ENCODE measurements at regions not wholly inside any gene's neighbourhood (a gene's known extent, or its start where the extent isn't known, plus 50 kb on each side); places are given as distances from the start of the nearest gene placed in this dataset.

DNA sequence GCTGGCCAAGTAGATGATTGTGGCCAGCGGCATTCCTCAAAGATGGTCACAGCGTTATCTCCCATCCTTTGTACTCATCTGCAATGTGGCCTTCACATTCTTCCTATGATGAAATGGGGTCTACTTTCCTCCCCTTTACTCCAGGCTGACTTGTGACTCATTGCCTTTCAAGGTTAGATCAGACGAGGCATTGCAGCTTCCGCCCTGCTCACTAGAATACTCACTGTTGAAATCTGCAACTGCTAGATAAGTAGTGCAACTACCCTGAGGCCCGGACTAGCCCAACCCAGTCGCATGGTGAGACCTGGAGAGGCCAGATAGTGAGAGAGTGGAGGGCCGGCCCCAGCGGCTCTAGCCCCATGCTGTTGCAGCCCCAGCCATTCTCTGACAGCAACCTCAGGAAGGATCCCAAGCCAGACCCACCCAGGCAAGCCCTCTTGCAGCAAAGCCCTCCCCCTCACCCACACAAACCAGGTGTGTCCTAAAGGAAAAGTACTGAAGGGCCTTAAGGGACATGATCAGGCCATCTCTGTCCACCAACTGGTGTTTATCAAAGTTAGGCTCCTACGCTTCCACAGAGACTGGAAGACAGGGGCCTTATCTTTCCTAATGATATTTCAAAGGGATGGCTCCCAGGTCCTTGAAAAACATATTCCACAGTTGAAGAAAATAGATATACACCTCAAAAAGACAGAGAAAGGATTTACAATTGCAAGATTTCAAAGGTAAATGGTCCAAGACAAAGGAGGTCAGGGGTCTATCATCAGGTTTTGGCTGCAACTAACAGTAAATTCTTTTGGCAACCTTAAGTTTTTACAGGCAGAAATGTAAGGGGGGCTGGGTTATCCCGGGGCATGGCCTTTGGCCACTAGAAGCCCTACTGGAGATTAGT is 107.2 kb upstream of the TRIM24 start:
- intact Hi-C loops (cut with DNase I), result no loop called here
- TF ChIP-seq, protein P1, sequence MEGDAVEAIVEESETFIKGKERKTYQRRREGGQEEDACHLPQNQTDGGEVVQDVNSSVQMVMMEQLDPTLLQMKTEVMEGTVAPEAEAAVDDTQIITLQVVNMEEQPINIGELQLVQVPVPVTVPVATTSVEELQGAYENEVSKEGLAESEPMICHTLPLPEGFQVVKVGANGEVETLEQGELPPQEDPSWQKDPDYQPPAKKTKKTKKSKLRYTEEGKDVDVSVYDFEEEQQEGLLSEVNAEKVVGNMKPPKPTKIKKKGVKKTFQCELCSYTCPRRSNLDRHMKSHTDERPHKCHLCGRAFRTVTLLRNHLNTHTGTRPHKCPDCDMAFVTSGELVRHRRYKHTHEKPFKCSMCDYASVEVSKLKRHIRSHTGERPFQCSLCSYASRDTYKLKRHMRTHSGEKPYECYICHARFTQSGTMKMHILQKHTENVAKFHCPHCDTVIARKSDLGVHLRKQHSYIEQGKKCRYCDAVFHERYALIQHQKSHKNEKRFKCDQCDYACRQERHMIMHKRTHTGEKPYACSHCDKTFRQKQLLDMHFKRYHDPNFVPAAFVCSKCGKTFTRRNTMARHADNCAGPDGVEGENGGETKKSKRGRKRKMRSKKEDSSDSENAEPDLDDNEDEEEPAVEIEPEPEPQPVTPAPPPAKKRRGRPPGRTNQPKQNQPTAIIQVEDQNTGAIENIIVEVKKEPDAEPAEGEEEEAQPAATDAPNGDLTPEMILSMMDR (IDR thresholded peaks at IDR 0.05), result no peak
- 90% methylated on average over 10 of the region's 10 CpGs for WGBS, 3 donors

DNA sequence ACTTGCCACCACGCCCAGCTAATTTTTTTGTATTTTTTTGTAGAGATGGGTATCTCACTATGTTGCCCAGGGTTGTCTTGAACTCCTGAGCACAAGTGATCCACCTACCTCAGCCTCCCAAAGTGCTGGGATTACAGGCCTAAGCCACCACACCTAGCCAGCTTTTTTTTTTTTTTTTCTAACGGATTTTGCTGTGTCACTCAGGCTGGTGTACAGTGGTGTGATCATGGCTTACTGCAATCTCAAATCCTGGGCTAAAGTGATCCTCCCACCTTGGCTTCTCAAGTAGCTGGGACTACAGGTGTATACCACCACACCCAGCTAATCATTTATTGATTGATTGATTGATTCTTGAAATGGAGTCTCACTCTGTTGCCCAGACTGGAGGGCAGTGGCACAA is 106.0 kb upstream of the TRIM24 start:
- 78 to 84% (median 82%) methylated on average over 2 of the region's 2 CpGs for WGBS, 3 donors
- no peak for DNase-seq

More for the DNA sequence above, 107.2 kb upstream of the TRIM24 start:
- Histone ChIP-seq H3K27ac (no peak overlapping the region), H3K36me3 (ENCODE audit: insufficient read depth in 1 of 2, low read depth in 1 of 2) (no peaks in the 10 kb centered on the region), H3K4me3 (no peak overlapping the region), H3K27me3 (ENCODE audit: insufficient read depth in 3 of 3, low read length in 2 of 3) (no peaks in the 10 kb centered on the region), H3K4me1 (no peaks in the 10 kb centered on the region), H3K9me3 (peaks cover 9% of the 10 kb centered on the region)
- no peak for ATAC-seq
- DNase-seq, result no peak

DNA sequence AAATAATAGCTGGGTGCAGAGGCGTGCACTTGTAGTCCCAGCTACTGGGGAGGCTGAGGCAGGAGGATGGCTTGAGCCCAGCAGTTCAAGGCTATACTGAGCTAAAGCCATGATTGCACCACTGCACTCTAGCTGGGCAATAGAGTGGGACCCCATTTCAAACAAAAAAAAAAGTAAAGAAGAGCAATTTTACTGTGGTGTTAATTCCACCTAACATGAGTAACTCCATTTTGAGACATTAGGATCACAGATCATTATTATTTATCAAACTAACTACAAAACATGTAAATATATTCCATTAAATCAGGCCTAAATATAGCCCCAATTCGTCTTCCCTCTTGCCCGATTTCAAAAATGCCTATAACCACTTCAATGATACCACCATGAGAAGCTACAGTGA is 104.8 kb upstream of the TRIM24 start:
- no peaks in the 10 kb centered on the region for H3K27me3 ChIP-seq (ENCODE audit: insufficient read depth in 3 of 3, low read length in 2 of 3)
- no peak overlapping the region for H3K4me3 ChIP-seq
- no peaks in the 10 kb centered on the region for H3K4me1 ChIP-seq
- H3K9me3 ChIP-seq, result peaks cover 9% of the 10 kb centered on the region
- no peak for DNase-seq
- TF ChIP-seq, protein P1 (IDR thresholded peaks at IDR 0.05), result no peak
- no peaks in the 10 kb centered on the region for H3K36me3 ChIP-seq (ENCODE audit: insufficient read depth in 1 of 2, low read depth in 1 of 2)
- no peak for ATAC-seq
- intact Hi-C loops (cut with DNase I), result no loop called here
- H3K27ac ChIP-seq, result no peak overlapping the region
- WGBS, 3 donors, result 90 to 96% (median 94%) methylated on average over 3 of the region's 3 CpGs

More for the DNA sequence above, 106.0 kb upstream of the TRIM24 start:
- H3K9me3 ChIP-seq, result peaks cover 9% of the 10 kb centered on the region
- H3K27ac ChIP-seq, result no peak overlapping the region
- H3K27me3 ChIP-seq (ENCODE audit: insufficient read depth in 3 of 3, low read length in 2 of 3), result no peaks in the 10 kb centered on the region
- H3K4me1 ChIP-seq, result no peaks in the 10 kb centered on the region
- no peaks in the 10 kb centered on the region for H3K36me3 ChIP-seq (ENCODE audit: insufficient read depth in 1 of 2, low read depth in 1 of 2)
- TF ChIP-seq, protein P1 (IDR thresholded peaks at IDR 0.05), result no peak
- ATAC-seq, result no peak
- no peak overlapping the region for H3K4me3 ChIP-seq
- intact Hi-C loops (cut with DNase I), result no loop called here

DNA sequence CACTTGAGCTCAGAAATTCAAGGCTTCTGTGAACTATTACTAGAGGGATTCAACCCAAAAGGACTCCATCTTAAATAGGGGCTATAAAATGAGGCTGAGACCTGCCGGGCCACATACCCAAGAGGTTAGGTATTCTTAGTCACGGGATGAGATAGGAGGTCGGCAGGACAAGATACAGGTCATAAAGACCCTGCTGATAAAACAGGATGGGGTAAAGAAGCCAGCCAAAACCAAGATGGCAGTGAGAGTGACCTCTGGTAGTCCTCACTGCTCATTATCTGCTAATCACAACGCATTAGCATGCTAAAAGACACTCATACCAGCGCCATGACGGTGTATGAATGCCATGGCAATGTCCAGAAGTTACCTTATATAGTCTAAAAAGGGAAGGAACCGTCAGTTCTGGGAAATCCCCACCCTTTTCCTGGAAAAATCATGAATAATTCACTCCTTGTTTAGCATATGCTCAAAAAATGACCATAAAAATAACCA is 101.2 kb upstream of the TRIM24 start:
- no peaks in the 10 kb centered on the region for H3K4me1 ChIP-seq
- intact Hi-C loops (cut with DNase I), result no loop called here
- 73 to 90% (median 82%) methylated on average over 7 of the region's 7 CpGs for WGBS, 3 donors
- H3K27me3 ChIP-seq (ENCODE audit: insufficient read depth in 3 of 3, low read length in 2 of 3), result no peaks in the 10 kb centered on the region
- H3K36me3 ChIP-seq (ENCODE audit: insufficient read depth in 1 of 2, low read depth in 1 of 2), result no peaks in the 10 kb centered on the region
- H3K4me3 ChIP-seq, result no peak overlapping the region
- no peak overlapping the region for H3K27ac ChIP-seq
- ATAC-seq, result no peak
- TF ChIP-seq, protein P1 (IDR thresholded peaks at IDR 0.05), result no peak
- no peaks in the 10 kb centered on the region for H3K9me3 ChIP-seq
- DNase-seq, result no peak
